A673 (cell line): ENCODE measurements at regions not wholly inside any gene's neighbourhood (a gene's known extent, or its start where the extent isn't known, plus 50 kb on each side); places are given as distances from the start of the nearest gene placed in this dataset.

Experiments used
- BruUV-seq: library from RNA; stranded (reverse); fragments of 400-500 nt; replicated peaks from 2 replicates; lab custom pipeline; 2021; lab: Mats Ljungman, UMichigan
- CTCF ChIA-PET: fragments of 300-600 bp; sonication (Branson Sonifier 250); formaldehyde crosslinking; loops from one replicate; lab custom pipeline; 2022; ENCODE audit warnings: antibody characterized with exemption; lab: Charles Lee
- POLR2A ChIA-PET: fragments of 300-600 bp; sonication (Branson Sonifier 250); formaldehyde crosslinking; loops from one replicate; lab custom pipeline; 2022; ENCODE audit warnings: antibody characterized with exemption; ENCODE audit not compliant: low non-redundant PET; lab: Charles Lee
- DNase-seq: peaks from one replicate; pipeline ENCODE4 v3.0.0-alpha.2; 2015; ENCODE audit warnings: low spot score
- H3K27ac ChIP-seq: fragments of 200-600 bp; sonication (generic); 2 replicates; pipeline ENCODE4 v1.5.1; 2016; ENCODE audit warnings: mixed run types, low read depth, mild to moderate bottlenecking, mixed read lengths, antibody characterized with exemption, low read length; ENCODE audit not compliant: poor library complexity, severe bottlenecking
- H3K27me3 ChIP-seq: fragments of 200-600 bp; sonication (generic); replicated peaks from 2 replicates; pipeline ENCODE4 v1.6.1; 2017; ENCODE audit warnings: mixed run types, low read depth, mild to moderate bottlenecking, mixed read lengths, antibody characterized with exemption, low read length; ENCODE audit not compliant: insufficient read depth, poor library complexity
- H3K36me3 ChIP-seq: fragments of 200-600 bp; sonication (generic); 2 replicates; pipeline ENCODE4 v1.6.1; 2016; ENCODE audit warnings: mixed run types, mild to moderate bottlenecking, mixed read lengths, antibody characterized with exemption, low read length; ENCODE audit not compliant: insufficient read depth, poor library complexity, severe bottlenecking
- H3K4me1 ChIP-seq: fragments of 200-600 bp; sonication (generic); 2 replicates; pipeline ENCODE4 v1.6.1; 2017; ENCODE audit warnings: mixed run types, mild to moderate bottlenecking, mixed read lengths, antibody characterized with exemption, low read length; ENCODE audit not compliant: insufficient read depth, poor library complexity, severe bottlenecking
- H3K4me3 ChIP-seq: fragments of 200-600 bp; sonication (generic); 2 replicates; pipeline ENCODE4 v1.5.1; 2016; ENCODE audit warnings: low read depth, mixed run types, mild to moderate bottlenecking, mixed read lengths, low read length; ENCODE audit not compliant: poor library complexity, severe bottlenecking
- H3K9me3 ChIP-seq: fragments of 200-600 bp; sonication (generic); 2 replicates; pipeline ENCODE4 v1.6.1; 2016; ENCODE audit warnings: mixed run types, low read depth, mild to moderate bottlenecking, mixed read lengths, antibody characterized with exemption, low read length; ENCODE audit not compliant: poor library complexity, severe bottlenecking
- CTCF ChIP-seq: fragments of 300-800, 200-600 bp; sonication (generic); conservative IDR thresholded peaks from 2 replicates; pipeline ENCODE4 v1.5.1; 2017; ENCODE audit warnings: low read depth, mild to moderate bottlenecking, antibody characterized with exemption, low read length, moderate library complexity, mixed read lengths
- EZH2 ChIP-seq: fragments of 200-600 bp; sonication (generic); IDR thresholded peaks from 2 replicates; pipeline ENCODE4 v1.6.1; 2017; ENCODE audit warnings: borderline replicate concordance, low read depth, mild to moderate bottlenecking, mixed read lengths, antibody characterized with exemption, low read length; ENCODE audit not compliant: poor library complexity, severe bottlenecking
- intact Hi-C: fragments of 100-400 bp; cut with micrococcal nuclease; formaldehyde crosslinking; loops from one replicate; pipeline ENCODE4 v1.10.0; 2022; ENCODE audit not compliant: unreplicated experiment

- Histone ChIP-seq H3K9me3 (no peaks in the 10 kb centered on the region), H3K4me1 (no peaks in the 10 kb centered on the region), H3K27ac (no peak overlapping the region), H3K4me3 (no peak overlapping the region), H3K27me3 (peaks cover 3% of the 10 kb centered on the region), H3K36me3 (no peaks in the 10 kb centered on the region)
- CTCF ChIA-PET, result interaction anchor here (0.6 kb wide), 1 partner anchor 93 kb away, joined by 3 read pairs; no protein-coding TSS in a partner anchor
- BruUV-seq, result no TSS peak
- intact Hi-C loops, result no loop called here
- POLR2A ChIA-PET, result no interaction called here
- TF ChIP-seq EZH2 (no peak), CTCF (no peak)
- no peak for DNase-seq
Measured at GRCh38 chr7:32255036-32255435, 184.8 kb upstream of the PDE1C start.

GRCh38 chr7:32253299-32253698 lies 183.1 kb upstream of the PDE1C start:
- Histone ChIP-seq H3K27me3 (peaks cover 3% of the 10 kb centered on the region), H3K4me1 (no peaks in the 10 kb centered on the region), H3K27ac (no peak overlapping the region), H3K9me3 (no peaks in the 10 kb centered on the region), H3K4me3 (no peak overlapping the region), H3K36me3 (no peaks in the 10 kb centered on the region)
- DNase-seq, result no peak
- POLR2A ChIA-PET, result no interaction called here
- intact Hi-C loops, result no loop called here
- TF ChIP-seq EZH2 (no peak), CTCF (no peak)
- BruUV-seq, result no TSS peak
- CTCF ChIA-PET, result no interaction called here

GRCh38 chr7:32251659-32252058 lies 181.5 kb upstream of the PDE1C start:
- H3K27me3 ChIP-seq, result peaks cover 3% of the 10 kb centered on the region
- no TSS peak for BruUV-seq
- no peak for TF ChIP-seq EZH2
- TF ChIP-seq CTCF, result no peak
- no peaks in the 10 kb centered on the region for H3K9me3 ChIP-seq
- intact Hi-C loops, result no loop called here
- DNase-seq, result no peak
- CTCF ChIA-PET, result no interaction called here
- no peak overlapping the region for H3K4me3 ChIP-seq
- POLR2A ChIA-PET, result interaction anchor here (0.7 kb wide), 1 partner anchor 22 kb away, joined by 3 read pairs; no protein-coding TSS in a partner anchor
- H3K4me1 ChIP-seq, result no peaks in the 10 kb centered on the region
- no peak overlapping the region for H3K27ac ChIP-seq
- no peaks in the 10 kb centered on the region for H3K36me3 ChIP-seq
